Fibroblast of lung (primary cell): ENCODE measurements at regions not wholly inside any gene's neighbourhood (a gene's known extent, or its start where the extent isn't known, plus 50 kb on each side); places are given as distances from the start of the nearest gene placed in this dataset.

ENCODE experiments used
- DNase-seq, 2 donors: peaks; one replicate each; pipeline versions ENCODE4 v3.0.0 to v3.0.0-alpha.2; 2010; ENCODE audit warnings: low read depth in 2 of 2
- H2AFZ ChIP-seq: 2 replicates; pipeline ENCODE4 v1.5.1; 2012; ENCODE audit warnings: low read length, control low read depth, inconsistent platforms
- H3K27ac ChIP-seq: 2 replicates; pipeline ENCODE4 v1.5.1; 2011; ENCODE audit warnings: low read length, control low read depth; ENCODE audit not compliant: insufficient read depth
- H3K27me3 ChIP-seq: 2 replicates; pipeline ENCODE4 v1.5.1; 2011; ENCODE audit warnings: mild to moderate bottlenecking, low read length; ENCODE audit not compliant: control insufficient read depth, insufficient read depth
- H3K36me3 ChIP-seq: 2 replicates; pipeline ENCODE4 v1.5.1; 2011; ENCODE audit warnings: low read length; ENCODE audit not compliant: control insufficient read depth, insufficient read depth
- H3K4me1 ChIP-seq: 2 replicates; pipeline ENCODE4 v1.5.1; 2011; ENCODE audit warnings: low read length; ENCODE audit not compliant: control insufficient read depth, insufficient read depth; ENCODE audit errors: extremely low read depth
- H3K4me2 ChIP-seq: 2 replicates; pipeline ENCODE4 v1.5.1; 2011; ENCODE audit warnings: low read length, control low read depth; ENCODE audit not compliant: insufficient read depth; ENCODE audit errors: extremely low read depth
- H3K4me3 ChIP-seq, 4 experiments: fragments of 200-600 bp in 1 of 4; sonication (generic) in 1 of 4; replicated peaks in 1 of 4; 2 replicates each; pipeline ENCODE4 v1.5.1; 2011 to 2016; ENCODE audit warnings: low read length in 4 of 4, low read depth in 3 of 4, mild to moderate bottlenecking in 3 of 4, control low read depth in 2 of 4, inconsistent platforms in 1 of 4, mixed read lengths in 1 of 4; ENCODE audit not compliant: insufficient read depth in 1 of 4; ENCODE audit errors: control extremely low read depth in 1 of 4
- H3K79me2 ChIP-seq: 2 replicates; pipeline ENCODE4 v1.5.1; 2012; ENCODE audit warnings: mild to moderate bottlenecking, low read length, inconsistent platforms; ENCODE audit not compliant: control insufficient read depth, insufficient read depth
- H3K9ac ChIP-seq: 2 replicates; pipeline ENCODE4 v1.5.1; 2011; ENCODE audit warnings: mild to moderate bottlenecking, low read length, control low read depth; ENCODE audit not compliant: insufficient read depth
- H3K9me3 ChIP-seq: 2 replicates; pipeline ENCODE4 v1.5.1; 2012; ENCODE audit warnings: low read depth, low read length; ENCODE audit not compliant: control insufficient read depth, insufficient read depth
- H4K20me1 ChIP-seq: 2 replicates; pipeline ENCODE4 v1.5.1; 2011; ENCODE audit warnings: low read length; ENCODE audit not compliant: control insufficient read depth, insufficient read depth; ENCODE audit errors: extremely low read depth
- EZH2 ChIP-seq: IDR thresholded peaks from 2 replicates; pipeline ENCODE4 v1.5.1; 2012; ENCODE audit warnings: low read length, control low read depth, mild to moderate bottlenecking; ENCODE audit errors: missing control alignments
- TF ChIP-seq, protein P1 (sequence below), 2 donors: IDR thresholded peaks in 1 of 2; conservative IDR thresholded peaks in 1 of 2; 1 replicate in 1 of 2; 2 replicates in 1 of 2; pipeline ENCODE4 v1.5.1; 2011 to 2012; ENCODE audit warnings: low read length in 2 of 2, control low read depth in 1 of 2, inconsistent platforms in 1 of 2, low read depth in 1 of 2, mild to moderate bottlenecking in 1 of 2

DNA sequence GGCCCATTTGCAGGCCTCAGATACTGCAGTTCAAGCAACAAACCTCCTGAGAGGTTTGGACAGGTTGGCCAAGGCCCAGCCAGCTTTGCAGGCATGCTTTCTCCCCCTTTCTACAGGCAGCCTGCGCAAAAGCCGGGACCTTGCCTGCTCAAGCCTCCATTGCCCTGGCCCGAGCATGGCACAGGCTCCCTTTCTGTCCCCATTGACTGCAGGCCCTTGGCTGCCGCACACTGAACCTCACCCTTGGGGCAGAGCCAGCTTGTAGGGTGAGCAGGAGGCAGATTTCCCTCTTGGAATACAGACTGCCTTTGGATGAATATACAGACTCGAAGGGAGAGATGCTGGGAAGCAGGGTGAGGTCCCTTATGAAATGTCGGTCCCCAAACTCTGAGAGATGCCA lies 461.7 kb upstream of the PROK2 start:
- H3K36me3 ChIP-seq = no peaks in the 10 kb centered on the region
- H3K9ac ChIP-seq = no peak overlapping the region
- DNase-seq = no peak
- no peak overlapping the region for H3K4me3 ChIP-seq
- no peak for TF ChIP-seq EZH2
- TF ChIP-seq, protein P1, sequence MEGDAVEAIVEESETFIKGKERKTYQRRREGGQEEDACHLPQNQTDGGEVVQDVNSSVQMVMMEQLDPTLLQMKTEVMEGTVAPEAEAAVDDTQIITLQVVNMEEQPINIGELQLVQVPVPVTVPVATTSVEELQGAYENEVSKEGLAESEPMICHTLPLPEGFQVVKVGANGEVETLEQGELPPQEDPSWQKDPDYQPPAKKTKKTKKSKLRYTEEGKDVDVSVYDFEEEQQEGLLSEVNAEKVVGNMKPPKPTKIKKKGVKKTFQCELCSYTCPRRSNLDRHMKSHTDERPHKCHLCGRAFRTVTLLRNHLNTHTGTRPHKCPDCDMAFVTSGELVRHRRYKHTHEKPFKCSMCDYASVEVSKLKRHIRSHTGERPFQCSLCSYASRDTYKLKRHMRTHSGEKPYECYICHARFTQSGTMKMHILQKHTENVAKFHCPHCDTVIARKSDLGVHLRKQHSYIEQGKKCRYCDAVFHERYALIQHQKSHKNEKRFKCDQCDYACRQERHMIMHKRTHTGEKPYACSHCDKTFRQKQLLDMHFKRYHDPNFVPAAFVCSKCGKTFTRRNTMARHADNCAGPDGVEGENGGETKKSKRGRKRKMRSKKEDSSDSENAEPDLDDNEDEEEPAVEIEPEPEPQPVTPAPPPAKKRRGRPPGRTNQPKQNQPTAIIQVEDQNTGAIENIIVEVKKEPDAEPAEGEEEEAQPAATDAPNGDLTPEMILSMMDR (conservative IDR thresholded peaks at IDR 0.05 in 1 of 2, IDR thresholded peaks at IDR 0.05 in 1 of 2; ENCODE audit: low read depth in 1 of 2, low read length in 2 of 2) = no peak
- H3K27ac ChIP-seq = no peak overlapping the region
- H2AFZ ChIP-seq = no peak overlapping the region
- H3K27me3 ChIP-seq = peaks cover 12% of the 10 kb centered on the region
- H3K4me2 ChIP-seq = no peak overlapping the region
- H3K9me3 ChIP-seq = no peaks in the 10 kb centered on the region
- no peaks in the 10 kb centered on the region for H3K4me1 ChIP-seq
- no peaks in the 10 kb centered on the region for H3K79me2 ChIP-seq
- H4K20me1 ChIP-seq = no peaks in the 10 kb centered on the region

DNA sequence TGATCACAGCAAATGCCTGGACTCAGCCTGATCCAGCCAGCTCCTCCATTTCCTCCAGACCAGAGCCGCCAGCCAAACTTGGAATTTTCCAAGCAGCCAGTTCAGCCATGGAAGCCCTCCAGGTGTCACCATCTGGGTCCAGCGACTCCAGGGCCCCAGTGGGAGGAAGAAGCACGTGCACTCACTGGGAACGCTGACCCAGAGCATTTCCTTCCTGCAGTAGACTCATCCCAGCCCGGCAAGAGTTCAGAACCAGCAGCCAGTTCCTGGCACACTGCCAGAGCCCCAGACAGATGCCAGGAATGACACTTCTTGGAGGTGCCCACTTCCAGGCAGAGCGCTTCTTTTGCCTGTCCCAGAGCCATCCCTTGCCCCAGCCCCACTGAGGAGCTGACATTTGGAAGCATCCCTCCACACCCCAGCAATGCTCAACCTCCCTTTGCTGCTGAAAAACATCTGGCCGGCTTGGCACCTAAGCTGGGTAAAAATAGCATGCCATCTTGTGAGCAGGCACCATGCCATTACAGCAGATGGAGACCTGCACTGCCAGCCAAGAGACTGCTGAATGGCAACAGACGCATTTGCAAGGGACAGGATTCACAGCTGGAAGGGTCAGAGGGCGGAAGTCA lies 460.3 kb upstream of the PROK2 start:
- Histone ChIP-seq H3K79me2 (no peaks in the 10 kb centered on the region), H2AFZ (no peak overlapping the region), H3K4me2 (no peak overlapping the region), H3K36me3 (no peaks in the 10 kb centered on the region), H4K20me1 (no peaks in the 10 kb centered on the region), H3K4me3 (no peak overlapping the region), H3K4me1 (no peaks in the 10 kb centered on the region), H3K27ac (no peak overlapping the region), H3K9me3 (no peaks in the 10 kb centered on the region), H3K27me3 (peaks cover 9% of the 10 kb centered on the region), H3K9ac (no peak overlapping the region)
- DNase-seq = peak in 1 of 2 donors; percentile 21
- TF ChIP-seq, protein P1 (conservative IDR thresholded peaks at IDR 0.05 in 1 of 2, IDR thresholded peaks at IDR 0.05 in 1 of 2; ENCODE audit: low read depth in 1 of 2, low read length in 2 of 2) = no peak
- no peak for TF ChIP-seq EZH2

DNA sequence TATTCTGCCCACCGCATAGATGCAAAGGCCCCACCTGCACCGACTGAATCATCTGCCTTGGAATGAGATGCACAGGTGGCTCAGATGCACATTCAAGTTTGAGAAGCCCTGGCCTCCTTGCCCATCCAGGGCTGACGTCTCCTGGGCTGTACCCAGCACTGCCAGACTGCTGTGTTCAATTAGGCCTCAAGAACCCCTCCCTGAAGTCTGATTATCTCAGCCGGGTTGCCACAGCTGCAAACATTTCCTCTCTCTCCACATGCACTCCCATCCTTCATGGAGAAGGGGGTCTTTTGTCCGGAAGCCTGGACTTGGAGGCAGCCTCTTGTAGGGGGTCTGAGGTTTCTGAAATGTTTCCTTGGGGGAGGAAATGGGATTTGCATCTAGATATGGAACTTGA lies 459.4 kb upstream of the PROK2 start:
- H3K4me3 ChIP-seq = no peak overlapping the region
- H3K4me2 ChIP-seq = no peak overlapping the region
- H3K27me3 ChIP-seq = peaks cover 6% of the 10 kb centered on the region
- TF ChIP-seq, protein P1 (conservative IDR thresholded peaks at IDR 0.05 in 1 of 2, IDR thresholded peaks at IDR 0.05 in 1 of 2; ENCODE audit: low read depth in 1 of 2, low read length in 2 of 2) = no peak
- no peak for TF ChIP-seq EZH2
- H3K9ac ChIP-seq = no peak overlapping the region
- no peak for DNase-seq
- no peaks in the 10 kb centered on the region for H4K20me1 ChIP-seq
- H3K9me3 ChIP-seq = no peaks in the 10 kb centered on the region
- H3K27ac ChIP-seq = no peak overlapping the region
- no peaks in the 10 kb centered on the region for H3K4me1 ChIP-seq
- H2AFZ ChIP-seq = no peak overlapping the region
- H3K36me3 ChIP-seq = no peaks in the 10 kb centered on the region
- H3K79me2 ChIP-seq = no peaks in the 10 kb centered on the region
